HAP-1 (cell line): ENCODE measurements at regions not wholly inside any gene's neighbourhood (a gene's known extent, or its start where the extent isn't known, plus 50 kb on each side); places are given as distances from the start of the nearest gene placed in this dataset.
"Not testable (repeated sequence)": the region's sequence is repeated elsewhere in the genome, so short reads cannot be mapped to it uniquely, and the experiment has no call there.

Source experiments
- DNase-seq, 2 experiments: peaks; one replicate each; pipeline ENCODE4 v3.0.0-alpha.2; 2016 to 2020; ENCODE audit warnings: low spot score in 2 of 2
- H3K27me3 ChIP-seq: fragments of 250-450 bp; sonication (Bioruptor Pico); 2 replicates; pipeline ENCODE4 v1.5.1; 2020; ENCODE audit warnings: low read depth, mild to moderate bottlenecking, moderate library complexity
- H3K36me3 ChIP-seq: fragments of 250-450 bp; sonication (Bioruptor Pico); replicated peaks from 2 replicates; pipeline ENCODE4 v1.5.1; 2020; ENCODE audit warnings: mild to moderate bottlenecking
- H3K4me1 ChIP-seq: fragments of 250-450 bp; sonication (Bioruptor Pico); 2 replicates; pipeline ENCODE4 v1.5.1; 2020; ENCODE audit warnings: mild to moderate bottlenecking
- H3K4me3 ChIP-seq: fragments of 250-450 bp; sonication (Bioruptor Pico); 2 replicates; pipeline ENCODE4 v1.5.1; 2020; ENCODE audit warnings: mild to moderate bottlenecking, moderate library complexity
- H3K9me3 ChIP-seq: fragments of 250-450 bp; sonication (Bioruptor Pico); 2 replicates; pipeline ENCODE4 v1.5.1; 2020; ENCODE audit warnings: mild to moderate bottlenecking, moderate library complexity
- in situ Hi-C: fragments of 300-500 bp; cut with MboI; formaldehyde crosslinking; loops from 3 replicates; pipeline ENCODE4 v1.14.3; 2020; ENCODE audit warnings: low sequenced_read_pairs, inconsistent platforms, mixed read lengths

- in situ Hi-C loops, result no loop called here
- Histone ChIP-seq H3K27me3 (no peaks in the 10 kb centered on the region), H3K4me1 (peaks cover 6% of the 10 kb centered on the region; the same call in 1 of the 2 replicates), H3K9me3 (no peaks in the 10 kb centered on the region), H3K36me3 (no peaks in the 10 kb centered on the region), H3K4me3 (no peak overlapping the region)
- DNase-seq, result no peak
Measured at GRCh38 chr4:177967328-177967727, 525.1 kb upstream of the AGA start.

GRCh38 chr4:177968817-177969442 lies 526.7 kb upstream of the AGA start:
- Histone ChIP-seq H3K9me3 (no peaks in the 10 kb centered on the region), H3K4me3 (no peak overlapping the region), H3K27me3 (no peaks in the 10 kb centered on the region), H3K36me3 (no peaks in the 10 kb centered on the region), H3K4me1 (peaks cover 4% of the 10 kb centered on the region; the same call in 1 of the 2 replicates)
- no peak for DNase-seq
- in situ Hi-C loops, result no loop called here

- Histone ChIP-seq H3K4me1 (no peaks in the 10 kb centered on the region), H3K27me3 (no peaks in the 10 kb centered on the region), H3K36me3 (no peaks in the 10 kb centered on the region), H3K4me3 (no peak overlapping the region), H3K9me3 (no peaks in the 10 kb centered on the region)
- in situ Hi-C loops, result no loop called here
- no peak for DNase-seq
Measured at GRCh38 chr4:177974461-177974860, 532.2 kb upstream of the AGA start.

GRCh38 chr4:177975315-177975987 lies 533.2 kb upstream of the AGA start:
- in situ Hi-C loops, result no loop called here

GRCh38 chr4:177986236-177986635 lies 544.0 kb upstream of the AGA start:
- Histone ChIP-seq H3K9me3 (no peaks in the 10 kb centered on the region), H3K27me3 (no peaks in the 10 kb centered on the region), H3K4me3 (no peak overlapping the region), H3K4me1 (peaks cover 8% of the 10 kb centered on the region), H3K36me3 (no peaks in the 10 kb centered on the region)
- DNase-seq, result no peak
- in situ Hi-C loops, result no loop called here

More at GRCh38 chr4:177975315-177975987, 533.2 kb upstream of the AGA start:
- no peaks in the 10 kb centered on the region for H3K9me3 ChIP-seq
- H3K4me1 ChIP-seq, result no peaks in the 10 kb centered on the region
- no peaks in the 10 kb centered on the region for H3K36me3 ChIP-seq
- H3K4me3 ChIP-seq, result no peak overlapping the region
- DNase-seq, result no peak
- no peaks in the 10 kb centered on the region for H3K27me3 ChIP-seq

GRCh38 chr4:177987896-177988295 lies 545.7 kb upstream of the AGA start:
- Histone ChIP-seq H3K36me3 (no peaks in the 10 kb centered on the region), H3K4me3 (no peak overlapping the region), H3K4me1 (peaks cover 8% of the 10 kb centered on the region), H3K9me3 (no peaks in the 10 kb centered on the region), H3K27me3 (no peaks in the 10 kb centered on the region)
- DNase-seq, result peak in 1 of 2 experiments; percentile 46
- in situ Hi-C loops, result no loop called here

- Histone ChIP-seq H3K4me3 (no peak overlapping the region), H3K4me1 (peaks cover 8% of the 10 kb centered on the region), H3K9me3 (no peaks in the 10 kb centered on the region), H3K27me3 (no peaks in the 10 kb centered on the region), H3K36me3 (no peaks in the 10 kb centered on the region)
- in situ Hi-C loops, result no loop called here
- no peak for DNase-seq
Measured at GRCh38 chr4:177989503-177990201, 547.4 kb upstream of the AGA start.

- Histone ChIP-seq H3K36me3 (no peaks in the 10 kb centered on the region), H3K27me3 (no peaks in the 10 kb centered on the region), H3K4me1 (no peaks in the 10 kb centered on the region), H3K4me3 (no peak overlapping the region), H3K9me3 (no peaks in the 10 kb centered on the region)
- in situ Hi-C loops, result no loop called here
- no peak for DNase-seq
Measured at GRCh38 chr4:178003098-178003657, 560.9 kb upstream of the AGA start.

GRCh38 chr4:178010596-178010995 lies 568.4 kb upstream of the AGA start:
- in situ Hi-C loops, result no loop called here
- Histone ChIP-seq H3K4me1 (no peaks in the 10 kb centered on the region), H3K36me3 (no peaks in the 10 kb centered on the region), H3K27me3 (no peaks in the 10 kb centered on the region), H3K9me3 (no peaks in the 10 kb centered on the region), H3K4me3 (no peak overlapping the region)
- no peak for DNase-seq

- H3K27me3 ChIP-seq, H3K36me3 ChIP-seq, DNase-seq, H3K9me3 ChIP-seq, in situ Hi-C loops, H3K4me3 ChIP-seq, H3K4me1 ChIP-seq: not testable (repeated sequence)
Measured at GRCh38 chr4:178015046-178015445, 572.8 kb upstream of the AGA start.

- H3K27me3 ChIP-seq, result no peaks in the 10 kb centered on the region
- DNase-seq, result no peak
- H3K4me3 ChIP-seq, result no peak overlapping the region
- H3K9me3 ChIP-seq, result no peaks in the 10 kb centered on the region
- no peaks in the 10 kb centered on the region for H3K36me3 ChIP-seq
- in situ Hi-C loops, result no loop called here
- no peaks in the 10 kb centered on the region for H3K4me1 ChIP-seq
Measured at GRCh38 chr4:178026999-178027398, 584.8 kb upstream of the AGA start.

- Histone ChIP-seq H3K36me3 (no peaks in the 10 kb centered on the region), H3K4me1 (no peaks in the 10 kb centered on the region), H3K27me3 (no peaks in the 10 kb centered on the region), H3K9me3 (no peaks in the 10 kb centered on the region), H3K4me3 (no peak overlapping the region)
- DNase-seq, result no peak
- in situ Hi-C loops, result no loop called here
Measured at GRCh38 chr4:178027796-178028195, 585.6 kb upstream of the AGA start.

- no peak overlapping the region for H3K4me3 ChIP-seq
- no peaks in the 10 kb centered on the region for H3K36me3 ChIP-seq
- no peaks in the 10 kb centered on the region for H3K27me3 ChIP-seq
- no peaks in the 10 kb centered on the region for H3K9me3 ChIP-seq
- H3K4me1 ChIP-seq, result no peaks in the 10 kb centered on the region
- no peak for DNase-seq
- in situ Hi-C loops, result no loop called here
Measured at GRCh38 chr4:178028481-178028880, 586.2 kb upstream of the AGA start.
